GF-D8 (cell line): ENCODE measurements at regions not wholly inside any gene's neighbourhood (a gene's known extent, or its start where the extent isn't known, plus 50 kb on each side); places are given as distances from the start of the nearest gene placed in this dataset.
"Not testable (repeated sequence)": the region's sequence is repeated elsewhere in the genome, so short reads cannot be mapped to it uniquely, and the experiment has no call there.

ENCODE experiments used
- DNase-seq: peaks from one replicate; lab custom pipeline; 2025; lab: John Stamatoyannopoulos, UW

DNA sequence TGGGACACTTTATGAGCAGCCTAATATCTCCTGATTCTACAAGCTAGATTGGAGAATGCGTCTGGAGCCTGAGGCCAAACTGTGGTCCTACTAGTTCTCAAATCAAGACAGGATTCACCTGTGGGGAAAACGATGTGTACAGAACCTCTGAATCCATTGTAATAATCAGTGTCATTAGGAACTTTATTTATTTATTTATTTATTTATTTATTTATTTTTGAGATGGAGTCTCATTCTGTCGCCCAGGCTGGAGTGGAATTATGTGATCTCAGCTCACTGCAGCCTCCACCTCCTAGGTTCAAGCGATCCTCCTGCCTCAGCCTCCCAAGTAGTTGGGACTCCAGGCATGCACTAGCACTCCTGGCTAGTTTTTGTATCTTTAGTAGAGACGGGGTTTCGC lies 52.6 kb upstream of the KIF26B start:
- DNase-seq, result not testable (repeated sequence)

- DNase-seq, result no peak
These were observed 55.4 kb upstream of the KIF26B start for GRCh38 chr1:245099401-245099800.

- no peak for DNase-seq
These were observed 55.9 kb upstream of the KIF26B start for GRCh38 chr1:245098924-245099323.

DNA sequence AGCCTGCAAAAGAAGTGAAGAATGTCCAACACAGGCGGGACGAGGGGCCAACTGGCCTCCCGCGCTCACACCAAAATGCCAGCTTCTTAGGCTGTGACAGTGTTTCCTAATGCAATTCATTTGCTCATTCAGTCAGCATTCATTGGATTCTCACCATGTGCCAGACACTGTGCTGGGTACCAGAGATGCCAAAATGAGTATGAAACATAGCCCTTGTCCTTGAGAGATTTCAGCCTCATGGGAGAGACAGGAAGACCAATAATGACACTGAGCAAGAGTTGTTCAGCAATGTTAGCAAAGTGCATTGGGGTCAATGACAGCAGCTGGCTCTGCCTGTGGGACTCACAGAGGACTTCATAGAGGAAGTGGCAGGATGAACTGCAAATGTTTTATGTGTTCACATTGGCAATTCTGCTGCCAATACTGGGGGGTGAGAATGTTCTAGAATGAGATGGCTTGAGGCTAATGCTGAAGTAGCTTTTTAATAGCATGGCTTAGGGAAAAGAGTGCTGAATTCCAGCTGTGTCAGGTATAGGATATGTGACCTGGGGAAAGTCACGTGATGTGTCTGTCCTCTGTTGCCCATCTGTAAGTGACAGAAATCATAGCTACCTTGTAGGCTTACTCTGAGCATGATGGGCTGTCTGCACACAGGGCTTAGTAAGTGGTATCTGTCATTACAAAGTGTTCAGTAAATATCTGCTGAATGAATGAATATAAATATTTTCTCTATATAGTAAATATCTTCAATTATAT lies 58.3 kb upstream of the KIF26B start:
- no peak for DNase-seq

GRCh38 chr1:245095903-245096302 lies 58.9 kb upstream of the KIF26B start:
- DNase-seq, result no peak

- DNase-seq, result no peak
These were observed 59.8 kb upstream of the KIF26B start for GRCh38 chr1:245094954-245095353.

DNA sequence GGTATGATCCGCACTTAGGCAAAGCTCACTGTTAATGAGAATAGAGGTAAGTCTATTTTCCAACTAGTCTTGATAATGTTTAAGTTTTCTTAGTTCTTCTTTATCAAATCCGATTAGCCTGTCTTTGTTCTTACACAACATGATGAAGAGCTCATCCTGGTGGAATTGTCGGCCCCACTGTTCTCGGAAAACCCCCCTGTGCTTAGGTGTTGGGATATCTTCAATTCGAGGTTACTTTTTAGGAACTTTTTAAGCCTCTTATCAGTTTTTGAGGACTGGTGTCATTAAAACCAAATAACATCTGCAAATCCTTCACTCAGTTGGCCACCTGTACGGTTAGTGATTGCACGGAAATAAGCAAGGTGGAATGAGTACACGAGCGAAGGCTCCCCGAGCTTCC lies 60.7 kb upstream of the KIF26B start:
- DNase-seq, result no peak

GRCh38 chr1:245092638-245092976 lies 62.2 kb upstream of the KIF26B start:
- DNase-seq, result no peak

DNA sequence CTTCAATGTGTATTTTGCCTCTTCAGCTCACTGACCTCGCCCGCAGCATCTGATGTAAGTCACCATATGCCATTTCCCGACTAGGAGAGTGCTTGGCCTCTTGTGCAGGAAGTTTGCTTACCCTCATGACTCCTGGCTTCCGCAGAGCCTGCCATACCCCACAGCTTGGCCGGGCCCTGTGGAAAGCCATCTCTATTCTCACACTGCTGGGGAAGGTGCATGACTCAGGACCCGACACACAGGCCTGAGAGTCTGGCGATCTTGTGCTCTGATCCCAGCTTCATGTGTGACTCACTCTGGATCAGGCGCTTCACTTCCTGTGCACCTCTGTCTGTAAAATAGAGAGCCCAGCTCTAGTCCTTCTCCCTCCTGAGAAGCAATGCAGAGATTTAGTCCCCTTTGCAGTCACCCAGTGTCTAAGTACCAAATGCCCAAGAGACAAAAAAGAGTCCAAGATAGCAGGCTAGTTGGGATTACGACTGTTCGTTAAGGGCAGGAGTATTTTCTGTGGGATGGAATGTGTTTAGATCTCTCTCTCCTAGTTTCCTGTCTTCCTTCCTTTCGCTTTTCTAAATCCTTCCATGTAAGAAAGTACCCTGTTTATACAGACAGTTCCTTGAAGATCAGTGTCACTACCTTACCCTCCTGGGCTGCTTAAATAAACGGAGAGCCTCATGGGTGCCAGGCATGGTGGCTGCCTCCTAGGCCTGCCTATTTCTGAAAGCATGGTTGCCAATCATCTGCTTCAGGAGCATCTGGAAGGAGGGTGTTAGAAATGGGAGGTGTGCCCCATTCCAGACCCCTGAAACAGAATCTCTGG lies 62.8 kb upstream of the KIF26B start:
- no peak for DNase-seq

GRCh38 chr1:245091171-245091621 lies 63.6 kb upstream of the KIF26B start:
- no peak for DNase-seq

GRCh38 chr1:245090491-245091090 lies 64.2 kb upstream of the KIF26B start:
- DNase-seq, result no peak

- DNase-seq, result no peak
These were observed 67.1 kb upstream of the KIF26B start for GRCh38 chr1:245087723-245088122.

GRCh38 chr1:245086389-245086969 lies 68.3 kb upstream of the KIF26B start:
- DNase-seq, result no peak

DNA sequence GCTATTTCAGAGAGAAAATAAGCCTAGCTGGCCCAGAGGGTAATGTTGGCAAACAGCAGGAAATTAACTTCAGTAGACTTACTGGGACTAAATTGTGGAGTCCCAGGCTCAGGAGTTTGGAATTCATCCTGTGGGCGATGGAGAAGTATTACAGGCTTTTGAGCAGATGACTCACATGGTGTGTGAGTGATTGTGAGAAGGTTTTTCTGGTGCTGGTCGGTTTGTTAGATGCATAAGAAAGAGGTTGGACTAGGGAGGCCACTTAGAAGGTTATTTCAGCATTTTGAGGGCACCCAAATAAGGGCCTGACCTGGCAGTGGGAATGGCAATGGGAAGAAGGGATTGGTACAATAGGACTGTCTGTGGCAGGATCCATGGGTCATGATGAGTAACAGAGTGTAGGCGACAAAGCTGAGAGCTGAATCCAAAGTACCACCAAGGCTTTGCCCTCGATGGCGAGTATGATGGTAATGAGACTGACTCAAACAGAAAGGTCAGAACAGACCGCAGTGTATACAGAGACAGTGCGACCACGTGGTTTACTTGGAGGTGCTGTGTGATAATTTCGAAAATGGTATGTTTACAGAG lies 69.2 kb upstream of the KIF26B start:
- DNase-seq, result no peak

GRCh38 chr1:245084551-245084950 lies 70.2 kb upstream of the KIF26B start:
- no peak for DNase-seq

DNA sequence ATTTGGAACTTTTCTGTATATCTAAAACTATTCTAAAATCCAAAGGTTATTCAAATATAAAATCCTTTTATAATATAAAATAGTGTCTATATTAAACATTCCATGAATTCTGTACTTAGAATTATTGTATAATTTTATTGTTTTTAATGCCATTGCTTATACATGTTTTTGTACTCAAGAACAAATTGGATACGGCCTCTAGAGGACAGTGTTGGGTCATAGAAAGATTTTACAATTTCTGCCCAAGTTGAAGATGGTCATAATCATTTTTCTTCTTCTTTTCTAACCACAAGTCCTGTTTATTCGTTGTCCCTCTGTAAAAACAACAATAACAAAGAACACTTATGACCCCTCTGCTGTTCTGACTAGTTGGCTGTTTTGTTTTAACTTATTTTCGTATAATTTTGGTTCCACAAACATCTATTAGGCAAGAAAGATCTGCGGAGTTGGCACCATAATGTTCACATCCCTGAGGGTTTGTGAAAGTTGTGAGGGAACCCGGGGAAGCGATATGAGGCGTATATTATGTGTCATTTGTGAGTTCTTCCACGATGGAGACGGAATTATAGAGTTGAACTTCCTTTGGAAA lies 75.7 kb upstream of the KIF26B start:
- DNase-seq, result no peak

DNA sequence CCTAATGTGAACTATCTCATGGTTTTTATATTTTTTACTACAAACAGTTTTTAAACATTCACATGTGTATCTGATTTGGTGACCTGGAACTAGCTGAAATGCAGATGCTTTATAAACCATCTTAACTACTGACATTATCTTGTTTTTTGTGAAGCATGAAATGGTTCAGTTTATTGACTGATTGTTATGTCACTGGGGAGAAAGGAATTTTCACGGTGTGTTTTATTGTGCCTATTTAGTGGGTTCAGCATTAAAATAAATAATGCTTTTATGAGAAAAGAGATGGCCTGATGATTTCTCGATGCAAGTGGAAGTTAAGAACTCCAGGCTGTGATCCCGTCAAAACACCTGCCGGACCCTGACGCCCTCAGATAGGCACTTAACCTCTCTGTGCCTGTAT lies 79.9 kb upstream of the KIF26B start:
- DNase-seq, result no peak

GRCh38 chr1:245074232-245074747 lies 80.5 kb upstream of the KIF26B start:
- DNase-seq, result no peak

- DNase-seq, result no peak
These were observed 83.8 kb upstream of the KIF26B start for GRCh38 chr1:245070836-245071615.

DNA sequence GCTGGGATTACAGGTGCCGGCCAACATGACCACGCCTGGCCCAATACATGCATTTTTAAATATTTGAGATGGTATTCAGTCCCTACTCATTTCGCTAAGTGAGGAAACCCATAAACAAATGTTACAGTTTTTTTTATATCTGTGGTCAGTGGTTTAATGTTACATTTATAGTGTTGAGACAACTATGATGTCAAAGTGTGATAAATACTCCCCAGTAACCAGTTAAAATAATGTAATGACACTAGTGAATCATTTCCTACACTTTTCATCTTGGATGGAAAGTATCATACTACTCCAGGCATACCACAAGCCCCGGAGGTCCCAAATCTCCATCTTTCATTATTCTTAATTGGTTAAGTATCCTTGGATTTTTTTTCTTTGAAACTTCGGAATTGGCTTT lies 87.5 kb upstream of the KIF26B start:
- no peak for DNase-seq

DNA sequence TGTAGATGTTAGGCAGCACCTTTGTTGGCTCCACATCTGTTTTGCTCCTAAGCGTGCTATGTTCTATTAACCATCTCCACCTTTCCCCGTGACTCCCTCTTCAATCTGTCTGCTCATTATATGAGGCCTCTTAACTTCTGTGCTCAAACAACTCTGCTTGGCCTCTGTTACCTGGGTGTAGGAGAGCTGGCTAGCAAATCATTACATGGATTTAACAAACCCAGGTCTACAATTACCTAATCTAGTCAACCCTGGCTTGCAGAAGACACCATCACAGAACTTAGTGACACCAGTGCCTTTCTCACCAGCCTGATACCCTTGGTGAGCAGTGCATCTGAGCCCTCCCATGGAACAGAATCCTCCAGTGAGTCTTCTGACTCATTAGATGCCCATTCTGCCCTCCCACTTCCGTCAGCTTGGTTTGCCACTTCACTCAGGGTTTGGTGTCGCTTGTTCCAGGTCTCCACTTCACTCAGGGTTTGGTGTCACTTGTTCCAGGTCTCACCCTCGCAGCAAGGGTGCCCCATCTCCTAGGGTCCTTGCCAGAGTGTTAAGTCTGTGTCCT lies 92.0 kb upstream of the KIF26B start:
- no peak for DNase-seq
